Activated naive CD8-positive, alpha-beta T cell treated with anti-CD3 and anti-CD28 coated beads, Interleukin-2, amount 50 U/mL, for 16 hours (primary cell): ENCODE measurements at regions not wholly inside any gene's neighbourhood (a gene's known extent, or its start where the extent isn't known, plus 50 kb on each side); places are given as distances from the start of the nearest gene placed in this dataset.

Source experiments
- DNase-seq: peaks from one replicate; pipeline ENCODE4 v3.0.0-alpha.2; 2020; ENCODE audit warnings: low read depth, low spot score

GRCh38 chr9:126125577-126125976 is 201.1 kb upstream of the MVB12B start:
- no peak for DNase-seq

GRCh38 chr9:126125992-126126409 is 200.6 kb upstream of the MVB12B start:
- no peak for DNase-seq

- no peak for DNase-seq
These were observed 199.8 kb upstream of the MVB12B start for GRCh38 chr9:126126807-126127206.

- no peak for DNase-seq
These were observed 199.0 kb upstream of the MVB12B start for GRCh38 chr9:126127591-126127990.

GRCh38 chr9:126128494-126129142 is 198.0 kb upstream of the MVB12B start:
- no peak for DNase-seq

- DNase-seq: no peak
These were observed 195.3 kb upstream of the MVB12B start for GRCh38 chr9:126131066-126132010.

GRCh38 chr9:126132746-126133145 is 193.9 kb upstream of the MVB12B start:
- DNase-seq: no peak

- DNase-seq: no peak
These were observed 182.4 kb upstream of the MVB12B start for GRCh38 chr9:126144196-126144595.

- no peak for DNase-seq
These were observed 181.8 kb upstream of the MVB12B start for GRCh38 chr9:126144603-126145456.

- no peak for DNase-seq
These were observed 180.8 kb upstream of the MVB12B start for GRCh38 chr9:126145887-126146253.

- no peak for DNase-seq
These were observed 180.1 kb upstream of the MVB12B start for GRCh38 chr9:126146254-126147145.

GRCh38 chr9:126147186-126147935 is 179.3 kb upstream of the MVB12B start:
- DNase-seq: no peak

GRCh38 chr9:126147936-126148870 is 178.4 kb upstream of the MVB12B start:
- no peak for DNase-seq

- DNase-seq: no peak
These were observed 177.6 kb upstream of the MVB12B start for GRCh38 chr9:126148994-126149393.

- DNase-seq: no peak
These were observed 177.0 kb upstream of the MVB12B start for GRCh38 chr9:126149661-126150060.

- DNase-seq: no peak
These were observed 176.1 kb upstream of the MVB12B start for GRCh38 chr9:126150411-126151030.

GRCh38 chr9:126151031-126151685 is 175.5 kb upstream of the MVB12B start:
- DNase-seq: no peak

- DNase-seq: no peak
These were observed 174.9 kb upstream of the MVB12B start for GRCh38 chr9:126151686-126152134.
